GM20000 (cell line): ENCODE measurements at regions not wholly inside any gene's neighbourhood (a gene's known extent, or its start where the extent isn't known, plus 50 kb on each side); places are given as distances from the start of the nearest gene placed in this dataset.

ENCODE experiments used
- DNase-seq: peaks from one replicate; pipeline ENCODE4 v3.0.0; 2012; ENCODE audit warnings: low spot score
- TF ChIP-seq, protein P1 (sequence below): IDR thresholded peaks from 2 replicates; pipeline ENCODE4 v1.5.1; 2012; ENCODE audit warnings: mild to moderate bottlenecking, control low read depth; ENCODE audit errors: extremely low read depth, missing control alignments

DNA sequence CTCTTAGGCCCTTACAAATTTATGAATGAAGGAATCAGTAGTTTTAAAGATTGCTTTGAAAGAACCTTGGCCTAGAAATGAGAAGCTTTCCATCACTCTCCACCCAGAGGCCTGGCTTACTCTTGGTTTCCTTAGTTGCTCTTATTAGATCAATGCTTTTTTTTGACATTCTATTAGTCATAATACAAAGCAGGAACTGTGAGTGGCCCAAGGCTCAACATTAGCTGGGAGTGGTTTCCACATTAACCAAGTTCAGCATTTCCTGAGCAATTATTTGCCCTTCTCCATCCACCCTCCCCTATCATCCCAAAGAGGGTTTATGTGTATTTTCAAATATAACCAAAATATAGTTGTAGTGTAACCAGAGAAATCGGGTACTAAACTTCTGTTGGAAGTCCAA is 103.4 kb upstream of the FAM204A start:
- DNase-seq: no peak
- TF ChIP-seq, protein P1, sequence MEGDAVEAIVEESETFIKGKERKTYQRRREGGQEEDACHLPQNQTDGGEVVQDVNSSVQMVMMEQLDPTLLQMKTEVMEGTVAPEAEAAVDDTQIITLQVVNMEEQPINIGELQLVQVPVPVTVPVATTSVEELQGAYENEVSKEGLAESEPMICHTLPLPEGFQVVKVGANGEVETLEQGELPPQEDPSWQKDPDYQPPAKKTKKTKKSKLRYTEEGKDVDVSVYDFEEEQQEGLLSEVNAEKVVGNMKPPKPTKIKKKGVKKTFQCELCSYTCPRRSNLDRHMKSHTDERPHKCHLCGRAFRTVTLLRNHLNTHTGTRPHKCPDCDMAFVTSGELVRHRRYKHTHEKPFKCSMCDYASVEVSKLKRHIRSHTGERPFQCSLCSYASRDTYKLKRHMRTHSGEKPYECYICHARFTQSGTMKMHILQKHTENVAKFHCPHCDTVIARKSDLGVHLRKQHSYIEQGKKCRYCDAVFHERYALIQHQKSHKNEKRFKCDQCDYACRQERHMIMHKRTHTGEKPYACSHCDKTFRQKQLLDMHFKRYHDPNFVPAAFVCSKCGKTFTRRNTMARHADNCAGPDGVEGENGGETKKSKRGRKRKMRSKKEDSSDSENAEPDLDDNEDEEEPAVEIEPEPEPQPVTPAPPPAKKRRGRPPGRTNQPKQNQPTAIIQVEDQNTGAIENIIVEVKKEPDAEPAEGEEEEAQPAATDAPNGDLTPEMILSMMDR: no peak

DNA sequence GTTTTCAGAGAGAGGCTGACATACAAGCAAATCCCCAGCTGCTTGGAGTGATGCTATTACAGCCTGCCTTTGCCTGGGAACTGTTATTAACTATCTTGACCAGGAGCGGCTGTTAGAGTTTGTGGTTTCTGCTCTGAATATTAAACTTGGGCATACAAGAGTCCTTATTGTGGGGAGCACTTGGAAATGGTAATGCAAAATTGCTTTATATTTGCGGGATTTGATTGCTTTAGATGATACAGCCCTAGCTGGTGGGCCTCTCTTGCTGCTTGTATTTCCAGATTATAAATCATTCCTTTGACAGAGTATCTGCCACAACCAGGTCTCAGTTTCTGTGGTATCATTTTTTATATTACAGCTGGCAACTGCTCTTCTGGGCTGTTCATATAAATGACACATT is 101.9 kb upstream of the FAM204A start:
- no peak for DNase-seq

DNA sequence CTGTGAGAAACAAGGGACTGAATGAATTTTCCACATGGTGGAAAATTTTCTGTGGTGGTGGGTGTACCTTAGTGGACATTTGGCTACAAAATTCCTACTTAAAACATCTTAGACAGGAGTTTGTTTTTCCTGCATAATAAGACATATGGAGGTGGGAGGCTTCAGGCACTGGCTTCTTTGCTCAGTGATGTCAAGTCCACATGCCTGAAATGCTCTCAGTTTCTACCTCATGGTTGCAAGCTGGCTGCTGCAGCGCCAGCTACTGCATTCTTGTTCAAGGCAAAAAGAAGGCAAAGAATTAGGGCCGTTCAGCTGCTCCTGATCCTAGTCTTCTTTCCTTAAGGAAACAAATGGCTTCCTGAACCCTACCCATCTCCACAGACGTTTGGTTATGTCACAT is 99.9 kb upstream of the FAM204A start:
- no peak for DNase-seq
- TF ChIP-seq, protein P1: no peak

More for the DNA sequence above, 101.9 kb upstream of the FAM204A start:
- TF ChIP-seq, protein P1: no peak

DNA sequence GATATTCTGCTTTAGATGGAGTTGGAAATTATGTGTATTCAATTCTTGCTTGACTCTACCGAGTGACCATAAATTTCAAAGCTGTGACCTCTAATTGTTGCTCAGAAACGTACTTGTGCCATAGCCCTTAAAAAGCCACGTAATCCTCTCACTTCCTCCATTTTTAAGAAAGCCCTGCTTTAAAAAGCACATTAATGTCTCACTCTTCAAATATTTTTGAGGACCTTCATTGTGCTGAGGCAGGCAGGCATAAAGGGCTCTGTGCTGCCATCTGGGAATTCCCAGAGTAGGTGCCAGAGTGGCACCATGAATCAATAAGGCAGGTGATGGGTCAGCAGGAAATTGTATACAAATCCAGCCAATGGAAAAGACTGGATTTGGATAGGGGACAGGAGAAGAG is 97.7 kb upstream of the FAM204A start:
- TF ChIP-seq, protein P1: no peak
- no peak for DNase-seq

DNA sequence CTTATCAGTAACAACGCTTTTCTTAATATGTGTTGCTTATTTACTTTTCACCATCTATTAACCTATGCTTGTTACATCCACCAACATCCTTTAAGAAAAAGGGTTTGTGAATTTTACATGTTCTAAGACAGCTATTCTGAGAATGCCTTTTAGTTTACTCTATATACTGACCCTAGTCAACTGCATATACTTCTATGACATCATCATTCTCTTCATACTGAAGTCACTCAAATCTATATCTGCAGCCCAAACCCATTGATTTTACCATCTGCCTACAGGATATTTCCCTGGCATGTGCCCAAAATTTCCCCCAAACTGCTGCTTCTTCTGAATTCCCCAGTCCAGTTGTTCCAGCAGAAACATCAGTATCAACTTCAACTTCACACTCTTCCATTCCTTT is 94.6 kb upstream of the FAM204A start:
- TF ChIP-seq, protein P1: no peak
- DNase-seq: no peak

DNA sequence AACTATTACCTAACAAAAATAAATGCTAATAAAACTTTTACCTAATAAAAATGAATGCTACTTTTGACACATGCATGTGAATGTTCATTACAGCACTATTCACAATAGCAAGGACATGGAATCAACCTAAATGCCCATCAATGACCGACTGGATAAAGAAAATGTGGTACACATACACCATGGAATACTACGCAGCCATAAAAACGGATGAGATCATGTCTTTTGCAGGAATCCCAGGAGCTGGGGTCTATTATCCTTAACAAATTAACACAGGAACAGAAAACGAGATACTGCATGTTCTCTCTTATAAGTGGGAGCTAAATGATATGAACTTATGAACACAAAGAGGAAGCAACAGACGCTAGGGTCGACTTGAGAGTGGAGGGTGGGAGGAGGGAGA is 88.1 kb upstream of the FAM204A start:
- TF ChIP-seq, protein P1: no peak
- DNase-seq: no peak

DNA sequence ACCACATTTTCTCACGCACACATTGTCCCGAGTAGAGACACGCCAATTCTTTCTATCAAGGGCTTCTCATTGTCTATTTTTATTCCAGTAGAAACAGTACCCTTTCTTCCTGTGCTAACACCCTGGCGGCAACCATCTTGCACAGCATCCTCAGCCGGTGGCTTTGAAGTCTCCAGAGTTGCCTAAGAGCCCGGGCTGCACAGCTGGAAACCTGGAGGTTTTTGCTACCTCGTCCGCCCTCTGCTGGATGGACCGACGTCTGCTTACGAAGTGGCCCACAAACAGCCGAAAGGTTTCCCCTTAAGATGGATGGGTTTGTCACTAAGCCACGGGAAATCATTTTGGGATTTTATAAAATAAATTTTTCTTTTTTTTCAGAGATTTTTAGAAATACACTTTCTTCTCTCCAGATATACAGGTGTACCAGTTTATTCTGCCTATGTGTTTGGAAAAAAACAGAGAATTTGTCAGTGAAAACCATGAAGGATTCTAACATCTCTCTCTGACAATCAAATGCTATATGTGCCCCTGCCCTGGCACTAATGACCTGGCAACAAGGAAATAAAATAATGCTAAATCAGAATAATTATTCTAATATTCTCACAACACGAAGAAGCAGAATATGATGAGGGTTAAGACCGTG is 81.8 kb upstream of the FAM204A start:
- TF ChIP-seq, protein P1: peak; percentile 65
- DNase-seq: peak; percentile 51
